ENCODE measurements at regions not wholly inside any gene's neighbourhood (a gene's known extent, or its start where the extent isn't known, plus 50 kb on each side); places are given as distances from the start of the nearest gene placed in this dataset.

DNA sequence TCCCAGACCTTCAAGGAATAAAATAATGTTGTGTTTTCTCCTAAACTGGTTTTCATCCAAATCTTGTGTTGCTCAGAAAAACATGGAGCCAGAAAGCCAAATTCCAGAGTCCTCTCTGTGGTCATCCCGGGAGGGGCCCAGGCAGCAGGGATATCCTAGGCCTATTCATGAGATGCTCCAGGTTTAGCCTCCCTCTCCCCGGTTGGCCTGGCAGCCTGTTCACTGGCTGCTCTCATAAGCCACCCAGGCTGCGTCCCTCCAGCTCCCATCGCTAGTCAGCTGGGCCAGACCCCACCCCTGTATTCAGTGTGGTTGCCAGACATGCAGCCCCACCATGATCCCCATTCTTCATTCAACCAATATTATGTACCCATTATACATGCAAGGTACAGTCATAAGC is 113.4 kb upstream of the F3 start:
- FAIRE-seq (no peak), DNase-seq (ENCODE audit: low read depth) (no peak)
- no peak overlapping the region for H2AFZ ChIP-seq (ENCODE audit: low read depth, low read length)
- Mint-ChIP-seq H3K4me1 (ENCODE audit: low read depth, unreplicated experiment) (peaks cover 21% of the 10 kb centered on the region), H3K4me3 (ENCODE audit: unreplicated experiment) (no peak overlapping the region), H3K27me3 (ENCODE audit: low read depth, unreplicated experiment) (no peaks in the 10 kb centered on the region), H3K9me3 (ENCODE audit: unreplicated experiment) (no peaks in the 10 kb centered on the region), H3K36me3 (ENCODE audit: low read depth, unreplicated experiment) (no peaks in the 10 kb centered on the region), H3K27ac (ENCODE audit: unreplicated experiment) (no peak overlapping the region)
- H3K36me3 ChIP-seq (ENCODE audit: insufficient read depth, low read length): no peaks in the 10 kb centered on the region
- H3K4me2 ChIP-seq (ENCODE audit: low read length): no peak overlapping the region
- no peak overlapping the region for H3K4me3 ChIP-seq (ENCODE audit: insufficient read depth, low read depth, low read length)
- H3K4me1 ChIP-seq (ENCODE audit: insufficient read depth, low read length): peaks cover 21% of the 10 kb centered on the region
- no peaks in the 10 kb centered on the region for H3K79me2 ChIP-seq (ENCODE audit: insufficient read depth, low read length)
- H3K27me3 ChIP-seq (ENCODE audit: insufficient read depth, low read length): no peaks in the 10 kb centered on the region
- H3K27ac ChIP-seq (ENCODE audit: low read depth, low read length): no peak overlapping the region
- no peaks in the 10 kb centered on the region for H4K20me1 ChIP-seq (ENCODE audit: insufficient read depth, low read length)
- H3K9ac ChIP-seq (ENCODE audit: low read length): no peak overlapping the region
- no peaks in the 10 kb centered on the region for H3K9me3 ChIP-seq (ENCODE audit: insufficient read depth, low read depth, low read length)
- TF ChIP-seq, protein P1, sequence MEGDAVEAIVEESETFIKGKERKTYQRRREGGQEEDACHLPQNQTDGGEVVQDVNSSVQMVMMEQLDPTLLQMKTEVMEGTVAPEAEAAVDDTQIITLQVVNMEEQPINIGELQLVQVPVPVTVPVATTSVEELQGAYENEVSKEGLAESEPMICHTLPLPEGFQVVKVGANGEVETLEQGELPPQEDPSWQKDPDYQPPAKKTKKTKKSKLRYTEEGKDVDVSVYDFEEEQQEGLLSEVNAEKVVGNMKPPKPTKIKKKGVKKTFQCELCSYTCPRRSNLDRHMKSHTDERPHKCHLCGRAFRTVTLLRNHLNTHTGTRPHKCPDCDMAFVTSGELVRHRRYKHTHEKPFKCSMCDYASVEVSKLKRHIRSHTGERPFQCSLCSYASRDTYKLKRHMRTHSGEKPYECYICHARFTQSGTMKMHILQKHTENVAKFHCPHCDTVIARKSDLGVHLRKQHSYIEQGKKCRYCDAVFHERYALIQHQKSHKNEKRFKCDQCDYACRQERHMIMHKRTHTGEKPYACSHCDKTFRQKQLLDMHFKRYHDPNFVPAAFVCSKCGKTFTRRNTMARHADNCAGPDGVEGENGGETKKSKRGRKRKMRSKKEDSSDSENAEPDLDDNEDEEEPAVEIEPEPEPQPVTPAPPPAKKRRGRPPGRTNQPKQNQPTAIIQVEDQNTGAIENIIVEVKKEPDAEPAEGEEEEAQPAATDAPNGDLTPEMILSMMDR (IDR thresholded peaks at IDR 0.05; ENCODE audit: insufficient read depth, low read depth, low read length): no peak
- no peak for TF ChIP-seq EZH2 (IDR thresholded peaks at IDR 0.05; ENCODE audit: insufficient read depth, low read length)

DNA sequence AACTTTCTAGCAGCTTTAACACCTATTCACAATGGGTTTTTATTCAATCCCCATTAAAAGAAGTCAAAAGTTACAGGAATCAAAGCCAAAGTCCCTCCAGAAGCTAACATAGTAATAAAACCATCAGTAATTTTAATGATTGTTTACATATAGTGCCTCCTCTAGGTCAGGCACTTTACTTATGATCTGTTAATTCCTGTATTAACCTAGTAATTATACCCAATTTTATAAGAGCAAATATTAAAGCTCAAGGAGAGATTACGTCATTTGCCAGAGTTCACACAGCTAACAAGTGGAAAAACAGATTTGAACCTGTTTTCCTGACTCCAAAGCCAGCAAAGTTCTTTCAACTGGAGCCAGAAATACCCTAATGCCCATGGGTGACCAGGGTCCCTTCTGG is 112.9 kb upstream of the F3 start:
- Histone ChIP-seq H3K4me3 (ENCODE audit: insufficient read depth, low read depth, low read length) (no peak overlapping the region), H3K27me3 (ENCODE audit: insufficient read depth, low read length) (no peaks in the 10 kb centered on the region), H4K20me1 (ENCODE audit: insufficient read depth, low read length) (no peaks in the 10 kb centered on the region), H2AFZ (ENCODE audit: low read depth, low read length) (no peak overlapping the region), H3K79me2 (ENCODE audit: insufficient read depth, low read length) (no peaks in the 10 kb centered on the region), H3K4me1 (ENCODE audit: insufficient read depth, low read length) (peaks cover 21% of the 10 kb centered on the region), H3K36me3 (ENCODE audit: insufficient read depth, low read length) (no peaks in the 10 kb centered on the region), H3K27ac (ENCODE audit: low read depth, low read length) (peak overlapping the region; percentile 50), H3K4me2 (ENCODE audit: low read length) (no peak overlapping the region), H3K9ac (ENCODE audit: low read length) (no peak overlapping the region), H3K9me3 (ENCODE audit: insufficient read depth, low read depth, low read length) (no peaks in the 10 kb centered on the region)
- DNase-seq (ENCODE audit: low read depth) (no peak), FAIRE-seq (no peak)
- H3K36me3 Mint-ChIP-seq (ENCODE audit: low read depth, unreplicated experiment): no peaks in the 10 kb centered on the region
- no peaks in the 10 kb centered on the region for H3K9me3 Mint-ChIP-seq (ENCODE audit: unreplicated experiment)
- no peak overlapping the region for H3K27ac Mint-ChIP-seq (ENCODE audit: unreplicated experiment)
- H3K4me3 Mint-ChIP-seq (ENCODE audit: unreplicated experiment): no peak overlapping the region
- H3K4me1 Mint-ChIP-seq (ENCODE audit: low read depth, unreplicated experiment): peaks cover 18% of the 10 kb centered on the region
- TF ChIP-seq EZH2 (IDR thresholded peaks at IDR 0.05; ENCODE audit: insufficient read depth, low read length): no peak
- TF ChIP-seq, protein P1 (IDR thresholded peaks at IDR 0.05; ENCODE audit: insufficient read depth, low read depth, low read length): no peak
- no peaks in the 10 kb centered on the region for H3K27me3 Mint-ChIP-seq (ENCODE audit: low read depth, unreplicated experiment)

DNA sequence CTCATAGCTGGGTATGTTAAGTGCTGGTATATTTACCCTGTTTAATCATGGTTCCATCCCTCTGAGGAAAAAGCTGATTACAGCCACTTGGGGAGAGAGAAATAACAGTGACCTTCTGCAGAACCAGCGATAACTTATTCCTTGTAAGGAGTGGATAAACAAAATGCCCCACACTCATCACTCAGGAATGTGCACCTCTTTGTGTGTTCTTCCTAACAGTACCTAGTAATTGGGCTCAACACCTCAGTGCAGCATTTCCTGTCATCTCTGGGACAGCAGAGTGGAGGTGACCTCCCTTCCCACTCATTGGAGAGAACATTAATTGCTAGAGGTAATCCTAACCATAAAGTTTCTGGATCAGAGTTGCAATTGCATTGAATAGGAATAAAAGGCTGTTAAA is 112.5 kb upstream of the F3 start:
- Histone ChIP-seq H2AFZ (ENCODE audit: low read depth, low read length) (no peak overlapping the region), H3K79me2 (ENCODE audit: insufficient read depth, low read length) (no peaks in the 10 kb centered on the region), H3K36me3 (ENCODE audit: insufficient read depth, low read length) (no peaks in the 10 kb centered on the region), H3K27me3 (ENCODE audit: insufficient read depth, low read length) (no peaks in the 10 kb centered on the region), H3K9me3 (ENCODE audit: insufficient read depth, low read depth, low read length) (no peaks in the 10 kb centered on the region), H4K20me1 (ENCODE audit: insufficient read depth, low read length) (no peaks in the 10 kb centered on the region), H3K4me1 (ENCODE audit: insufficient read depth, low read length) (peaks cover 22% of the 10 kb centered on the region), H3K27ac (ENCODE audit: low read depth, low read length) (peak overlapping the region; percentile 50), H3K4me2 (ENCODE audit: low read length) (peak overlapping the region; percentile 14), H3K9ac (ENCODE audit: low read length) (no peak overlapping the region), H3K4me3 (ENCODE audit: insufficient read depth, low read depth, low read length) (no peak overlapping the region)
- Mint-ChIP-seq H3K4me1 (ENCODE audit: low read depth, unreplicated experiment) (peaks cover 18% of the 10 kb centered on the region), H3K27me3 (ENCODE audit: low read depth, unreplicated experiment) (no peaks in the 10 kb centered on the region), H3K27ac (ENCODE audit: unreplicated experiment) (no peak overlapping the region), H3K36me3 (ENCODE audit: low read depth, unreplicated experiment) (no peaks in the 10 kb centered on the region), H3K9me3 (ENCODE audit: unreplicated experiment) (no peaks in the 10 kb centered on the region), H3K4me3 (ENCODE audit: unreplicated experiment) (no peak overlapping the region)
- peak; percentile 67 for DNase-seq (ENCODE audit: low read depth)
- TF ChIP-seq EZH2 (IDR thresholded peaks at IDR 0.05; ENCODE audit: insufficient read depth, low read length): no peak
- peak; percentile 34 for FAIRE-seq
